HG02610 (cell line): ENCODE measurements at regions not wholly inside any gene's neighbourhood (a gene's known extent, or its start where the extent isn't known, plus 50 kb on each side); places are given as distances from the start of the nearest gene placed in this dataset.
"Not testable (repeated sequence)": the region's sequence is repeated elsewhere in the genome, so short reads cannot be mapped to it uniquely, and the experiment has no call there.

ENCODE experiments used
- ATAC-seq: cut with Tn5 transposase; IDR thresholded peaks from one replicate; pipeline ENCODE4 v1.9.1; 2021; ENCODE audit warnings: mild to moderate bottlenecking, moderate library complexity; ENCODE audit not compliant: unreplicated experiment

GRCh38 chr6:99668036-99668705, 61.5 kb downstream of the PRDM13 start:
- ATAC-seq, result no peak

GRCh38 chr6:99689916-99690685, 83.5 kb downstream of the PRDM13 start:
- no peak for ATAC-seq

GRCh38 chr6:99702287-99702686, 95.7 kb downstream of the PRDM13 start:
- not testable (repeated sequence) for ATAC-seq

- no peak for ATAC-seq
Observed at GRCh38 chr6:99709062-99709461, 102.4 kb downstream of the PRDM13 start.

- no peak for ATAC-seq
Observed at GRCh38 chr6:99711302-99711701, 104.7 kb downstream of the PRDM13 start.

- ATAC-seq, result no peak
Observed at GRCh38 chr6:99711925-99712324, 105.3 kb downstream of the PRDM13 start.

GRCh38 chr6:99712519-99712918, 105.9 kb downstream of the PRDM13 start:
- ATAC-seq, result no peak

GRCh38 chr6:99722043-99722442, 115.4 kb downstream of the PRDM13 start:
- not testable (repeated sequence) for ATAC-seq

- not testable (repeated sequence) for ATAC-seq
Observed at GRCh38 chr6:99730237-99730636, 123.6 kb downstream of the PRDM13 start.

- ATAC-seq, result no peak
Observed at GRCh38 chr6:99736302-99736701, 129.7 kb downstream of the PRDM13 start.

GRCh38 chr6:99739526-99739925, 132.9 kb downstream of the PRDM13 start:
- no peak for ATAC-seq

GRCh38 chr6:99741092-99741491, 134.5 kb downstream of the PRDM13 start:
- no peak for ATAC-seq

GRCh38 chr6:99743647-99744046, 137.0 kb downstream of the PRDM13 start:
- no peak for ATAC-seq

GRCh38 chr6:99745651-99746050, 139.0 kb downstream of the PRDM13 start:
- ATAC-seq, result no peak

- peak; percentile 89 for ATAC-seq
Observed at GRCh38 chr6:99746261-99746895, 139.7 kb downstream of the PRDM13 start.

- ATAC-seq, result no peak
Observed at GRCh38 chr6:99761711-99762110, 155.1 kb downstream of the PRDM13 start.

GRCh38 chr6:99768166-99768565, 161.5 kb downstream of the PRDM13 start:
- ATAC-seq, result no peak

GRCh38 chr6:99779631-99780555, 173.3 kb downstream of the PRDM13 start:
- ATAC-seq, result no peak

GRCh38 chr6:99780556-99780885, 173.9 kb downstream of the PRDM13 start:
- no peak for ATAC-seq

GRCh38 chr6:99789767-99790166, 183.1 kb downstream of the PRDM13 start:
- ATAC-seq, result peak; percentile 83

GRCh38 chr6:99790679-99791078, 184.0 kb downstream of the PRDM13 start:
- no peak for ATAC-seq
